Ascending aorta (tissue), 2 donors: ENCODE measurements at regions not wholly inside any gene's neighbourhood (a gene's known extent, or its start where the extent isn't known, plus 50 kb on each side); places are given as distances from the start of the nearest gene placed in this dataset.

Source experiments
- DNase-seq, 2 donors: peaks; one replicate each; pipeline ENCODE4 v3.0.0-alpha.2; 2019; ENCODE audit warnings: low spot score in 2 of 2
- H3K27ac ChIP-seq, 2 donors: fragments of 200-600 bp; sonication (generic); one replicate each; pipeline ENCODE4 v1.5.1; 2016 to 2017; ENCODE audit warnings: mild to moderate bottlenecking in 1 of 2
- H3K27me3 ChIP-seq: fragments of 200-600 bp; sonication (generic); one replicate; pipeline ENCODE4 v1.5.1; 2017
- H3K36me3 ChIP-seq, 2 donors: fragments of 200-600 bp; sonication (generic); one replicate each; pipeline ENCODE4 v1.5.1; 2016
- H3K4me1 ChIP-seq, 2 donors: fragments of 200-600 bp; sonication (generic); one replicate each; pipeline ENCODE4 v1.5.1; 2016 to 2017; ENCODE audit warnings: mild to moderate bottlenecking in 1 of 2
- H3K4me3 ChIP-seq, 2 donors: fragments of 200-600 bp; sonication (generic); one replicate each; pipeline ENCODE4 v1.5.1; 2016 to 2017; ENCODE audit warnings: mild to moderate bottlenecking in 1 of 2
- H3K9me3 ChIP-seq, 2 donors: fragments of 200-600 bp; sonication (generic); one replicate each; pipeline ENCODE4 v1.5.1; 2016
- CTCF ChIP-seq, 3 experiments: fragments of 200-600 bp in 2 of 3; fragments of 450-650 bp in 1 of 3; sonication (generic) in 2 of 3; IDR thresholded peaks; one replicate each; pipeline ENCODE4 v1.5.1; 2016 to 2019; ENCODE audit warnings: antibody characterized with exemption in 3 of 3, mild to moderate bottlenecking in 1 of 3, moderate library complexity in 1 of 3
- intact Hi-C: fragments of 100-400 bp; cut with DNase I; formaldehyde crosslinking; loops from one replicate; pipeline ENCODE4 v1.15.1; 2023

- Histone ChIP-seq H3K9me3 (no peaks in the 10 kb centered on the region), H3K27me3 (no peaks in the 10 kb centered on the region), H3K36me3 (no peaks in the 10 kb centered on the region), H3K4me3 (no peak overlapping the region), H3K4me1 (no peaks in the 10 kb centered on the region), H3K27ac (no peak overlapping the region)
- DNase-seq = no peak
- intact Hi-C loops = no loop called here
- no peak for TF ChIP-seq CTCF (IDR thresholded peaks at IDR 0.05)
Observed at GRCh38 chr2:147679191-147679954, 165.5 kb upstream of the ACVR2A start.

GRCh38 chr2:147665105-147665504 is 179.7 kb upstream of the ACVR2A start:
- Histone ChIP-seq H3K9me3 (no peaks in the 10 kb centered on the region), H3K4me1 (no peaks in the 10 kb centered on the region), H3K4me3 (no peak overlapping the region), H3K27me3 (no peaks in the 10 kb centered on the region), H3K27ac (no peak overlapping the region), H3K36me3 (no peaks in the 10 kb centered on the region)
- no peak for DNase-seq
- no peak for TF ChIP-seq CTCF (IDR thresholded peaks at IDR 0.05)
- intact Hi-C loops = no loop called here

GRCh38 chr2:147663962-147664361 is 180.9 kb upstream of the ACVR2A start:
- intact Hi-C loops = no loop called here
- Histone ChIP-seq H3K36me3 (no peaks in the 10 kb centered on the region), H3K27me3 (no peaks in the 10 kb centered on the region), H3K9me3 (no peaks in the 10 kb centered on the region), H3K4me1 (no peaks in the 10 kb centered on the region), H3K27ac (no peak overlapping the region), H3K4me3 (no peak overlapping the region)
- DNase-seq = no peak
- TF ChIP-seq CTCF (IDR thresholded peaks at IDR 0.05) = no peak

- Histone ChIP-seq H3K27me3 (no peaks in the 10 kb centered on the region), H3K4me3 (no peak overlapping the region), H3K9me3 (no peaks in the 10 kb centered on the region), H3K4me1 (no peaks in the 10 kb centered on the region), H3K27ac (no peak overlapping the region), H3K36me3 (no peaks in the 10 kb centered on the region)
- intact Hi-C loops = no loop called here
- DNase-seq = no peak
- TF ChIP-seq CTCF (IDR thresholded peaks at IDR 0.05) = no peak
Observed at GRCh38 chr2:147663153-147663961, 181.5 kb upstream of the ACVR2A start.

- H3K27ac ChIP-seq = no peak overlapping the region
- no peak for DNase-seq
Observed at GRCh38 chr2:147662221-147662620, 182.6 kb upstream of the ACVR2A start.

More at GRCh38 chr2:147662221-147662620, 182.6 kb upstream of the ACVR2A start:
- no peaks in the 10 kb centered on the region for H3K36me3 ChIP-seq
- H3K9me3 ChIP-seq = no peaks in the 10 kb centered on the region
- H3K27me3 ChIP-seq = no peaks in the 10 kb centered on the region
- no peak overlapping the region for H3K4me3 ChIP-seq
- TF ChIP-seq CTCF (IDR thresholded peaks at IDR 0.05) = no peak
- intact Hi-C loops = no loop called here
- no peaks in the 10 kb centered on the region for H3K4me1 ChIP-seq
